PC-9 (cell line): ENCODE measurements at regions not wholly inside any gene's neighbourhood (a gene's known extent, or its start where the extent isn't known, plus 50 kb on each side); places are given as distances from the start of the nearest gene placed in this dataset.

Experiments used
- EZH2 ChIP-seq: fragments of 200-600 bp; sonication (generic); IDR thresholded peaks from 2 replicates; pipeline ENCODE4 v1.8.0; 2017; ENCODE audit warnings: antibody characterized with exemption, low read depth
- TF ChIP-seq, protein P1 (sequence below): fragments of 200-600 bp; sonication (generic); conservative IDR thresholded peaks from 2 replicates; pipeline ENCODE4 v1.6.1; 2017; ENCODE audit warnings: mixed run types, antibody characterized with exemption, mild to moderate bottlenecking, moderate library complexity

DNA sequence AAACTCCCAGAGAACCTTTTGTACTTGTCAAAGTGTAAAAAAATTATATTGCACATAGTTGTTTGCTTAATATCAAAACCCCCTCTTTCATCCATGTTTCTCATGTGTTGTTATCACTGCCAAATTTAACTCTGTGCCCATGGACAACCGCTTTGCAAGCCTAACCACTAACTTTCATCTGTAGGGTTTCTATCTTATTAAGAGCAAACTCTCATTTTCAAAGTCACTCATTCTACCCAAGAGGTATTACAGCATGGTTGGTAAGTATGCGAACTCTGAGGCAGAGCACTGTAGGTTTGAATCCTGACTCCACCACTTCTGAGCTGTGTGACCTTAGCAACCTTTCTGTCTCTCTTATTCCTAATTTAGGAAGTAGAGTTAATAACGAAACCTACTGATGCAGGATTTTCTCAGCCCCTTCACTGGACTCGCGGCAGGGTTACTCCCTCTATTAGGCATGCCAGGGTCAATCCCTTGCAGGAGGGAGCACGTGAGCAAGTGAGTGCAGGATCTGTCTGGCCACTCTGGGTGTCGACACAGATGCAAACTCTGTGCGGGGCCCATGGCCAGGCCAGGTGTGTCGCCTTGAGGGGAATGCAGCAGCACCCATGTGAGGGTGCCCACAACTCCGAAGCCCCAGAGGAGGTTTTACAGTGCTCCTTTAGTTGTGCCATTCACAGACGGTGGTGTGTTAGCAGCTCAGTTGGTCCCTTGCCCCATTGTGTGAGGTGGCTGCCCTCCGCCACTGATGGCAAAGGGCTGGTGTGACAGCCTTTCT is 361.5 kb upstream of the ADGRL2 start:
- TF ChIP-seq, protein P1, sequence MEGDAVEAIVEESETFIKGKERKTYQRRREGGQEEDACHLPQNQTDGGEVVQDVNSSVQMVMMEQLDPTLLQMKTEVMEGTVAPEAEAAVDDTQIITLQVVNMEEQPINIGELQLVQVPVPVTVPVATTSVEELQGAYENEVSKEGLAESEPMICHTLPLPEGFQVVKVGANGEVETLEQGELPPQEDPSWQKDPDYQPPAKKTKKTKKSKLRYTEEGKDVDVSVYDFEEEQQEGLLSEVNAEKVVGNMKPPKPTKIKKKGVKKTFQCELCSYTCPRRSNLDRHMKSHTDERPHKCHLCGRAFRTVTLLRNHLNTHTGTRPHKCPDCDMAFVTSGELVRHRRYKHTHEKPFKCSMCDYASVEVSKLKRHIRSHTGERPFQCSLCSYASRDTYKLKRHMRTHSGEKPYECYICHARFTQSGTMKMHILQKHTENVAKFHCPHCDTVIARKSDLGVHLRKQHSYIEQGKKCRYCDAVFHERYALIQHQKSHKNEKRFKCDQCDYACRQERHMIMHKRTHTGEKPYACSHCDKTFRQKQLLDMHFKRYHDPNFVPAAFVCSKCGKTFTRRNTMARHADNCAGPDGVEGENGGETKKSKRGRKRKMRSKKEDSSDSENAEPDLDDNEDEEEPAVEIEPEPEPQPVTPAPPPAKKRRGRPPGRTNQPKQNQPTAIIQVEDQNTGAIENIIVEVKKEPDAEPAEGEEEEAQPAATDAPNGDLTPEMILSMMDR: no peak
- TF ChIP-seq EZH2: no peak
